B cell (primary cell): ENCODE measurements at regions not wholly inside any gene's neighbourhood (a gene's known extent, or its start where the extent isn't known, plus 50 kb on each side); places are given as distances from the start of the nearest gene placed in this dataset.

Experiments
- ATAC-seq: fragments of 200-7000 bp; cut with Tn5 transposase; one replicate; pipeline ENCODE4 v1.10.0; 2021; ENCODE audit warnings: low read depth, mild to moderate bottlenecking, moderate number of reproducible peaks, moderate library complexity
- CTCF ChIA-PET: fragments of 350-600 bp; sonication (Branson Sonifier 250); formaldehyde crosslinking; loops from one replicate; lab custom pipeline; 2021; ENCODE audit warnings: antibody characterized with exemption, inconsistent platforms; lab: Charles Lee
- POLR2A ChIA-PET: fragments of 350-600 bp; sonication (Branson Sonifier 250); formaldehyde crosslinking; loops from one replicate; lab custom pipeline; 2021; ENCODE audit warnings: antibody characterized with exemption; lab: Charles Lee
- DNase-seq: peaks from one replicate; pipeline ENCODE4 v3.0.0; 2013
- H2AFZ ChIP-seq: 2 replicates; pipeline ENCODE4 v1.6.1; 2012; ENCODE audit warnings: mild to moderate bottlenecking, low read depth, low read length; ENCODE audit not compliant: insufficient read depth, poor library complexity, severe bottlenecking
- H3K27ac ChIP-seq, 2 donors: 1 replicate in 1 of 2; 2 replicates in 1 of 2; pipeline ENCODE4 v1.5.1; 2012 to 2013; ENCODE audit warnings: low read length in 2 of 2, mild to moderate bottlenecking in 2 of 2, moderate library complexity in 1 of 2
- H3K27me3 ChIP-seq, 4 experiments: fragments of 200-600 bp in 1 of 4; sonication (generic) in 1 of 4; replicated peaks in 1 of 4; 1 replicate in 2 of 4; 2 replicates in 2 of 4; pipeline versions ENCODE4 v1.6.1 to v1.7.0; 2013 to 2016; ENCODE audit warnings: low read length in 3 of 4, mild to moderate bottlenecking in 2 of 4, mixed read lengths in 1 of 4, moderate library complexity in 1 of 4; ENCODE audit not compliant: insufficient read depth in 4 of 4, control insufficient read depth in 3 of 4; ENCODE audit errors: control extremely low read depth in 1 of 4
- H3K36me3 ChIP-seq, 2 experiments: replicated peaks in 1 of 2; 1 replicate in 1 of 2; 2 replicates in 1 of 2; pipeline versions ENCODE4 v1.6.1 to v1.7.1; 2013; ENCODE audit warnings: low read length in 1 of 2; ENCODE audit not compliant: insufficient read depth in 2 of 2, control insufficient read depth in 1 of 2; ENCODE audit errors: control extremely low read depth in 1 of 2, extremely low read depth in 1 of 2
- H3K4me1 ChIP-seq, 2 donors: fragments of 200-600 bp in 1 of 2; sonication (generic) in 1 of 2; 1 replicate in 1 of 2; 2 replicates in 1 of 2; pipeline versions ENCODE4 v1.5.1 to v1.6.1; 2013 to 2017; ENCODE audit warnings: low read length in 2 of 2; ENCODE audit not compliant: control insufficient read depth in 2 of 2, insufficient read depth in 2 of 2
- H3K4me2 ChIP-seq: replicated peaks from 2 replicates; pipeline ENCODE3; 2012; ENCODE audit warnings: mild to moderate bottlenecking, low read depth, low read length; ENCODE audit not compliant: poor library complexity, severe bottlenecking
- H3K4me3 ChIP-seq, 5 experiments: fragments of 200-600 bp in 1 of 5; sonication (generic) in 1 of 5; 1 replicate in 3 of 5; 2 replicates in 2 of 5; pipeline versions ENCODE4 v1.5.1 to v1.7.0; 2011 to 2016; ENCODE audit warnings: low read length in 4 of 5, mild to moderate bottlenecking in 4 of 5, low read depth in 2 of 5, control low read depth in 1 of 5, moderate library complexity in 1 of 5; ENCODE audit not compliant: insufficient read depth in 1 of 5; ENCODE audit errors: control extremely low read depth in 1 of 5, extremely low read depth in 1 of 5
- H3K79me2 ChIP-seq: fragments of 200-600 bp; sonication (generic); one replicate; pipeline ENCODE4 v1.6.0; 2016; ENCODE audit warnings: low read length; ENCODE audit not compliant: control insufficient read depth, insufficient read depth
- H3K9ac ChIP-seq: fragments of 200-600 bp; sonication (generic); 2 replicates; pipeline ENCODE4 v1.6.1; 2017; ENCODE audit warnings: mild to moderate bottlenecking, low read length, moderate library complexity
- H3K9me3 ChIP-seq, 3 donors: one replicate each; pipeline versions ENCODE4 v1.6.1 to v1.7.1; 2013; ENCODE audit warnings: low read length in 2 of 3; ENCODE audit not compliant: control insufficient read depth in 2 of 3, insufficient read depth in 1 of 3; ENCODE audit errors: control extremely low read depth in 1 of 3
- H4K20me1 ChIP-seq: 2 replicates; pipeline ENCODE4 v1.6.0; 2012; ENCODE audit warnings: mild to moderate bottlenecking, low read length; ENCODE audit not compliant: insufficient read depth, control insufficient read depth, poor library complexity, severe bottlenecking
- H3K27ac Mint-ChIP-seq: one replicate; pipeline ENCODE4 v1.8.0; 2021; ENCODE audit warnings: mixed read lengths
- H3K27me3 Mint-ChIP-seq: one replicate; pipeline ENCODE4 v1.8.0; 2021; ENCODE audit warnings: mixed read lengths
- H3K4me1 Mint-ChIP-seq: one replicate; pipeline ENCODE4 v1.8.0; 2021; ENCODE audit warnings: mixed read lengths
- H3K4me3 Mint-ChIP-seq: one replicate; pipeline ENCODE4 v1.8.0; 2021; ENCODE audit warnings: mixed read lengths
- H3K9me3 Mint-ChIP-seq: one replicate; pipeline ENCODE4 v1.8.0; 2022; ENCODE audit warnings: mixed read lengths; ENCODE audit not compliant: insufficient read depth
- CTCF ChIP-seq: fragments of 200-600 bp; IDR thresholded peaks from one replicate; pipeline ENCODE4 v1.8.0; 2022; ENCODE audit warnings: antibody characterized with exemption, mild to moderate bottlenecking
- EZH2 ChIP-seq: IDR thresholded peaks from 2 replicates; pipeline ENCODE4 v1.6.1; 2012; ENCODE audit warnings: borderline replicate concordance, low read depth, mild to moderate bottlenecking, moderate library complexity, low read length; ENCODE audit not compliant: insufficient read depth, poor library complexity, severe bottlenecking
- WGBS: methylation state at CpG from one replicate; pipeline ENCODE4 v1.1.5; 2013; ENCODE audit warnings: missing lambda C conversion rate; ENCODE audit not compliant: insufficient coverage; 5-methylcytosine and 5-hydroxymethylcytosine counted together
- intact Hi-C: fragments of 100-400 bp; cut with micrococcal nuclease; formaldehyde crosslinking; loops from one replicate; pipeline ENCODE4 v1.10.0; 2022

GRCh38 chr2:8256905-8257304 lies 425.0 kb upstream of the ID2 start:
- Mint-ChIP-seq H3K4me1 (no peaks in the 10 kb centered on the region), H3K27ac (no peak overlapping the region), H3K27me3 (peaks cover 64% of the 10 kb centered on the region), H3K4me3 (no peak overlapping the region), H3K9me3 (no peaks in the 10 kb centered on the region)
- no peaks in the 10 kb centered on the region for H3K79me2 ChIP-seq
- no peaks in the 10 kb centered on the region for H3K9me3 ChIP-seq
- 88% methylated on average over 2 of the region's 6 CpGs for WGBS
- H4K20me1 ChIP-seq = no peaks in the 10 kb centered on the region
- intact Hi-C loops = no loop called here
- DNase-seq = no peak
- TF ChIP-seq EZH2 (no peak), CTCF (no peak)
- peaks cover 0 to 7% (median 4%) of the 10 kb centered on the region in 4 experiments for H3K27me3 ChIP-seq
- ChIA-PET CTCF (no interaction called here), POLR2A (no interaction called here)
- H2AFZ ChIP-seq = no peak overlapping the region
- no peak overlapping the region for H3K4me2 ChIP-seq
- H3K27ac ChIP-seq = no peak overlapping the region
- H3K4me1 ChIP-seq = no peaks in the 10 kb centered on the region
- no peak for ATAC-seq
- no peak overlapping the region for H3K4me3 ChIP-seq
- H3K9ac ChIP-seq = no peak overlapping the region
- no peaks in the 10 kb centered on the region for H3K36me3 ChIP-seq

- H4K20me1 ChIP-seq = no peaks in the 10 kb centered on the region
- intact Hi-C loops = no loop called here
- H3K4me1 ChIP-seq = no peaks in the 10 kb centered on the region
- POLR2A ChIA-PET = no interaction called here
- Mint-ChIP-seq H3K4me3 (no peak overlapping the region), H3K27me3 (peaks cover 58% of the 10 kb centered on the region), H3K27ac (no peak overlapping the region), H3K4me1 (no peaks in the 10 kb centered on the region), H3K9me3 (no peaks in the 10 kb centered on the region)
- CTCF ChIA-PET = no interaction called here
- no peak overlapping the region for H2AFZ ChIP-seq
- WGBS = 100% methylated on average over 2 of the region's 4 CpGs
- no peak overlapping the region for H3K27ac ChIP-seq
- no peak overlapping the region for H3K4me2 ChIP-seq
- H3K9me3 ChIP-seq = no peaks in the 10 kb centered on the region
- ATAC-seq = no peak
- H3K27me3 ChIP-seq = peaks cover 0 to 5% (median 3%) of the 10 kb centered on the region in 4 experiments
- DNase-seq = no peak
- TF ChIP-seq EZH2 (no peak), CTCF (no peak)
- H3K79me2 ChIP-seq = no peaks in the 10 kb centered on the region
- H3K9ac ChIP-seq = no peak overlapping the region
- no peaks in the 10 kb centered on the region for H3K36me3 ChIP-seq
- no peak overlapping the region for H3K4me3 ChIP-seq
Measured at GRCh38 chr2:8257502-8257901, 424.4 kb upstream of the ID2 start.
